ENCODE measurements at regions not wholly inside any gene's neighbourhood (a gene's known extent, or its start where the extent isn't known, plus 50 kb on each side); places are given as distances from the start of the nearest gene placed in this dataset.

- TF ChIP-seq, protein P1, sequence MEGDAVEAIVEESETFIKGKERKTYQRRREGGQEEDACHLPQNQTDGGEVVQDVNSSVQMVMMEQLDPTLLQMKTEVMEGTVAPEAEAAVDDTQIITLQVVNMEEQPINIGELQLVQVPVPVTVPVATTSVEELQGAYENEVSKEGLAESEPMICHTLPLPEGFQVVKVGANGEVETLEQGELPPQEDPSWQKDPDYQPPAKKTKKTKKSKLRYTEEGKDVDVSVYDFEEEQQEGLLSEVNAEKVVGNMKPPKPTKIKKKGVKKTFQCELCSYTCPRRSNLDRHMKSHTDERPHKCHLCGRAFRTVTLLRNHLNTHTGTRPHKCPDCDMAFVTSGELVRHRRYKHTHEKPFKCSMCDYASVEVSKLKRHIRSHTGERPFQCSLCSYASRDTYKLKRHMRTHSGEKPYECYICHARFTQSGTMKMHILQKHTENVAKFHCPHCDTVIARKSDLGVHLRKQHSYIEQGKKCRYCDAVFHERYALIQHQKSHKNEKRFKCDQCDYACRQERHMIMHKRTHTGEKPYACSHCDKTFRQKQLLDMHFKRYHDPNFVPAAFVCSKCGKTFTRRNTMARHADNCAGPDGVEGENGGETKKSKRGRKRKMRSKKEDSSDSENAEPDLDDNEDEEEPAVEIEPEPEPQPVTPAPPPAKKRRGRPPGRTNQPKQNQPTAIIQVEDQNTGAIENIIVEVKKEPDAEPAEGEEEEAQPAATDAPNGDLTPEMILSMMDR (IDR thresholded peaks at IDR 0.05; ENCODE audit: low read depth, low read length) = no peak
- TF ChIP-seq EZH2phosphoT487 (IDR thresholded peaks at IDR 0.05; ENCODE audit: low read depth) = no peak
These were observed 366.7 kb upstream of the RPS6KA3 start for GRCh38 chrX:20633451-20633850.
